HEK293T (cell line): ENCODE measurements at regions not wholly inside any gene's neighbourhood (a gene's known extent, or its start where the extent isn't known, plus 50 kb on each side); places are given as distances from the start of the nearest gene placed in this dataset.

Source experiments
- FOXA1 ChIP-seq: fragments of 450-650 bp; IDR thresholded peaks from 2 replicates; pipeline ENCODE4 v1.6.1; 2016; ENCODE audit warnings: mild to moderate bottlenecking
- FOXK2 ChIP-seq: fragments of 450-650 bp; IDR thresholded peaks from 2 replicates; pipeline ENCODE4 v1.6.1; 2016; ENCODE audit warnings: mild to moderate bottlenecking
- HDGF ChIP-seq: fragments of 450-650 bp; IDR thresholded peaks from 2 replicates; pipeline ENCODE4 v1.6.1; 2017; ENCODE audit warnings: antibody characterized with exemption, borderline replicate concordance
- L3MBTL2 ChIP-seq: fragments of 450-650 bp; conservative IDR thresholded peaks from 2 replicates; pipeline ENCODE4 v1.6.1; 2016; ENCODE audit warnings: mild to moderate bottlenecking
- LEF1 ChIP-seq: fragments of 450-650 bp; IDR thresholded peaks from 2 replicates; pipeline ENCODE4 v1.6.1; 2017; ENCODE audit warnings: mild to moderate bottlenecking, borderline replicate concordance
- SP1 ChIP-seq: fragments of 450-650 bp; IDR thresholded peaks from 2 replicates; pipeline ENCODE4 v1.6.1; 2017
- ZNF384 ChIP-seq: fragments of 450-650 bp; IDR thresholded peaks from 2 replicates; pipeline ENCODE4 v1.6.1; 2016

DNA sequence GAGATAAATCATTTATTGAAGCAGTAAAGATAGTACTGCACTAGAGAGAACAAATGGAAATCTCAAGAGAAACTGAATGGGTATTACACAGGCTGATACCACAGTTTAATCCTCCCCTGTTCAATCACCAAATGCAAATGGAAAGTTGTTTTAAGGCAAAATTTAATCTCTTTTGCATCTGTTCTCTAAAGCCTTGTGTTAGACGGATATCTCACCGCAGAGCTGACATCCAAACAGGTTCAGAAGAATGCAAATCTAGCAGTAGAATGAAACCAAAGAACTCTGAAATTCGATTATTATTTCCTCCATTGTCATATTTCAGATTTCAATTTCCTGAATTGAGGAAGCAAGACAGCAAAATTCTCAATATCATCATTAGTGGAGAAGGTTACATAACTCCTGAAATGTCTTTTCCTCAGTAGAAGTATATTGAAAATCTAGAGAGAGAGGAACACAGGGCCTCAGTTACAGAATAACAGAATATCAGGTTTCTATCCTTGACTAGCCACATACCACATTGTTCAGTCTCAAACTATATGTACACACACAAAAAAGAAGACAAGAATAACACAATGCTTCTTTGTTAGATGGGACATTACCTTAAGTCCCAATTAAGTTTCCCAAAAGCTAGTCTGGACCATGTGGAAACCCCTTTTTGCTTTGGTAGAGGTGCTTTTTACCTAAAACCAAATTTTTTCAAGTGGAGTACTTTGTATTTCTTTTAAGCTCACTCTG lies 94.1 kb upstream of the BANK1 start:
- TF ChIP-seq SP1 = no peak
- TF ChIP-seq FOXA1 = no peak
- no peak for TF ChIP-seq HDGF
- no peak for TF ChIP-seq FOXK2
- TF ChIP-seq ZNF384 = no peak
- TF ChIP-seq L3MBTL2 = no peak
- no peak for TF ChIP-seq LEF1
